Ishikawa (cell line): ENCODE measurements at regions not wholly inside any gene's neighbourhood (a gene's known extent, or its start where the extent isn't known, plus 50 kb on each side); places are given as distances from the start of the nearest gene placed in this dataset.

ENCODE experiments used
- EGR1 ChIP-seq: IDR thresholded peaks from 2 replicates; pipeline ENCODE4 v1.6.1; 2012
- NFIC ChIP-seq: IDR thresholded peaks from 2 replicates; pipeline ENCODE4 v1.6.1; 2012
- REST ChIP-seq: IDR thresholded peaks from 2 replicates; pipeline ENCODE4 v1.6.1; 2012; ENCODE audit warnings: low read depth, mild to moderate bottlenecking
- TAF1 ChIP-seq: IDR thresholded peaks from 2 replicates; pipeline ENCODE4 v1.6.1; 2012; ENCODE audit warnings: low read depth, mild to moderate bottlenecking

GRCh38 chr4:162921178-162921785 is 245.4 kb downstream of the NAF1 start:
- no peak for TF ChIP-seq TAF1
- TF ChIP-seq REST, result no peak
- TF ChIP-seq NFIC, result no peak
- no peak for TF ChIP-seq EGR1
